Activated T-cell treated with anti-CD3 and anti-CD28 coated beads for 4 hours (primary cell): ENCODE measurements at regions not wholly inside any gene's neighbourhood (a gene's known extent, or its start where the extent isn't known, plus 50 kb on each side); places are given as distances from the start of the nearest gene placed in this dataset.
"Not testable (repeated sequence)": the region's sequence is repeated elsewhere in the genome, so short reads cannot be mapped to it uniquely, and the experiment has no call there.

ENCODE experiments used
- DNase-seq: peaks from one replicate; pipeline ENCODE4 v3.0.0-alpha.2; 2020

DNA sequence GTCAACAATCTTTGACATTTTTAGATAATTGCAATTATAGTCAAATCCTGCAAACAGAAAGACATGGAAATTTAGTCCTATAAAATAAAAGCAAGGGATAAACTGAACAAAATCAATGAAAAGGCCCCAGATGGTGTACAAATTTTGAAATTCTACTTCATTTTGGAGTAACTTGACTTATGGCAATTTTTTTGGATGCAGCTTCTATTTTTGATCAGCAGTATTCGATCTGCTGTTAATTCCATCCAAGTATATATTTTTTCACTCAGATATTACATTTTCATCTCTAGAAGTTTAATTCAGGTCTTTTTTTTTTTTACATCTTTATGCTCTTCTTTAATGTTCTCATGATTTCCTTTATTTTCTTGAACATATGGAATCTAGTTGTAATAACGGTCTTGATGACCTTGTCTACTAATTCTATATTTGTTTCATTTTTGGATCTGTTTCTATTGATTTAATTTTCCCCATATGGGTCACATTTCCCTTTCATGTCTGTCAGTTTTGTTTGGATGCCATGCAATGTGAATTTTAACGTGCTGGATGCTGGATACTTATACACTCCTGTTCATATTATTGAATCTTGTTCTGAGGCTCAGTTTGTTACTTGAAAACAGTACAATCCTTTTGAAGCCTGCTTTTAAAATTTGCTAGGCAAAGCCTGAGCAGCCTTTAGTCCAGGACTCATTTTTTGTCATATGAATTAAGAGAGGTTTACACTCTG lies 164.3 kb upstream of the FAM3C start:
- no peak for DNase-seq

- DNase-seq: no peak
These were observed 162.2 kb upstream of the FAM3C start for GRCh38 chr7:121558288-121558687.

- DNase-seq: no peak
These were observed 161.2 kb upstream of the FAM3C start for GRCh38 chr7:121557034-121557892.

DNA sequence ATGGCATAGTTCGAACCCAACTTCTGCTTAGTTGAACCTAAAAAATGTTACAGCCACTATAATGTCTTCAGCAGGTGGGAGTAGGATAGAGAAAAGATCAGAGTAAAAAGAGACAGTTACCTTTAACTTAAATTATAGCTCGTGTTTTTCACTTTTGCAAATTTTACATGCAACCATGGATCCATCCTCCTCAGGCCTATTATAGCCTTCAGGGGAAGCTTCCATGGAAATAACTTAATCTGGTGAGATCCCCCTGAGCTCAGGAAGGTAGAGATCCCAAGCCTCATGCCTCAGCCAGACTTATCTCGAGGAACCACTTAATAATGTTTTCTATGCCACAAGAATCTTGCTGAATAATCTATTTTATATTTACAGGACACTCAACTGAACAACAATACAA lies 159.4 kb upstream of the FAM3C start:
- no peak for DNase-seq

GRCh38 chr7:121547544-121548092 lies 151.5 kb upstream of the FAM3C start:
- DNase-seq: no peak

GRCh38 chr7:121546632-121547543 lies 150.8 kb upstream of the FAM3C start:
- DNase-seq: no peak

- no peak for DNase-seq
These were observed 149.3 kb upstream of the FAM3C start for GRCh38 chr7:121545418-121545817.

- DNase-seq: no peak
These were observed 148.6 kb upstream of the FAM3C start for GRCh38 chr7:121544726-121545125.

DNA sequence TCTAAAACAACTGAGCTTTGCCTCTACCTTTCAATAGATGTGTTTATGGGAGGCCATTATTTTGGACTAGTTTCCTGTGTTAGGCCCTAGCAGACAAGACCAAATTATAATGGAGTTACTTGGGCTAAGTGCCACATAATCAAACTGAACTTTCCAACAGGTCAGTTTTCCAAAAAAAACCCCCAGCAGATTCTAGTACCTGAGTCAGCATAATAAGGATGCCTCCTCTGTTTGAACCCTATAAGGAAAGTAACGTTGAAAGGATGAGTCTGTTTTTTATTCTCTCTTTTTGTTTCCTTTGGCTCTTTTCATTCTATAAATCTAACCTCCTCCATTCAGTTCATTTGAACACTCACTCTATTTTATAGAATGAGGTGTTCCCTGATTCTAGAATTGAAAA lies 148.1 kb upstream of the FAM3C start:
- no peak for DNase-seq

GRCh38 chr7:121541457-121541856 lies 145.3 kb upstream of the FAM3C start:
- no peak for DNase-seq

- DNase-seq: no peak
These were observed 144.0 kb upstream of the FAM3C start for GRCh38 chr7:121540138-121540537.

DNA sequence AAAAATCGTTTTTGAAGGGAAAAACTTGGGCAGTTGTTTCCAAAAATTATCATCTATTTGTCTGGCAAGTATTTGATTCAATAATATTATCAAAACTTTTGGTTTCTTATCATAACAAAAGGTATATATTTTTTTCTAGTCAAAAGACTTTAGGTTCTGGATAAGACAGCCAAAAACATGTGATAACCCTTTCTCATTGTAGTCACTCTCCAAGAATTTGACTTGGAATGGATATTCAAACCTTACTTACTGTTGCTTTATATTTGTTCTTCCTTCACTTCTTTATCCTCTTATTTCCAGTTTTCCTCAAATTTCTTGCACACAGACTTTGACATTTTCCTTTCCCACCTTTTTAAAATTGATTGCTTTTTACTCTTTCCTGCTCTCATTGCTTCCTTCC lies 140.9 kb upstream of the FAM3C start:
- no peak for DNase-seq

GRCh38 chr7:121531175-121532070 lies 135.3 kb upstream of the FAM3C start:
- DNase-seq: no peak

DNA sequence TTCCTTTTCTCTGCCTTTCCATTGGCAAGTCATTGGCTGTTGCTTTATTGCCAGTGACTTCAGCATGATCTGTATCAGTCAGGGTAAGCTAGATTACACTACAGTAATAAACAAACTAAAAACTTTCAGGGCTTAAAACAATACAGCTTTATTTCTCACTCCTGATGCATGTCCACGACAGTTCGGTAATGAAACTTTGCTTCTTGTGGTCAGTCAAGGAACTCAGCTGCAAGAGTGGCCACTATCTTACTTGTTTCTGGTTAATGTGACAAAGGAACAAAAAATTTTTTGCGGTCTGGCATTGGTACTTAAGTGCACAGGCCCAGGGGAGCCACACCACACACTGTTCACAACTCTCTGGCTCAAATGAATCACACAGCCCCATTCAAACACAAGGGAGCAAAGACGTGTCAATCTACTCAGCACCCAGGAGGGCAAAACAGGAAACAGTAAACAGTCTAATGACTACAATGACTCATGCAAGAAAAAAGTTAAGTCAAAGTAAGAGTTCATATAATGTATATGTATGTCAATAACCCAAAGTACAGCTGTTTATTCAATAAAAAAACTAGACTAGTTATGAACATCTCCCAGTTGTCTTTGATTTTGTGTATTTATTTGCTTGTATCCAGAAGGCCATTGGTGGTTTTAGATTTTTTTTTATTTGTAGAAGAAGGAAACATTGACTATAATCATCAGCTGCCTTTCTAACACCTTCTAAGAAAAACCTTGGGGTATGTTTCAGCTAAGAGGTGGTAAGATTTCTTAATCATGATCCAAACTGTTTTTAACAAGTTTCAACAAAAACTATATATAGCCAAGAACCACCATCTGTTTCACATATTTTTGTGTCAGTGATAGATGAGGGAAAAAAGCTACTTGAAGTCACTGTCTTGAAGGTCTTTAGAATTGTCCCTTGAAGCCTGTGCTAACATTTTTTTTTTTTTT lies 134.4 kb upstream of the FAM3C start:
- DNase-seq: peak; percentile 5

DNA sequence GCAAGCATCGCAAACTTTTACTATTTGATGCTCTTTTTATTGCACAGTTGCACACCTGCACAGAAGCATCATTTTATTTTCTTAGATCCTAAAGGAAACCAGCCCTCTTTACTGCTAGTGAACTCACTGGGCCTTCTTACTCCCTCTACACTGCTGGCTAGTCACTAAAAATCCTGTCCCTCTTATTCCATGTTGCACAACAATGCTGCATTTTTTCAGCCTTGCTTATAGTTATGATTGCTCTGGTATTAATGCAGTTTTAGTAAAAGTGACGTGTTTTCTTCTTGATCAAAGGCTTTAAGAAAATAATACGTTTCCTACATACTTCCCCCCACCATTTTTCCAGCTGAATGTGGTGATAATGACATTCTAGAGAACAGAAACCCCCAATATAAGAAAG lies 132.9 kb upstream of the FAM3C start:
- DNase-seq: no peak

DNA sequence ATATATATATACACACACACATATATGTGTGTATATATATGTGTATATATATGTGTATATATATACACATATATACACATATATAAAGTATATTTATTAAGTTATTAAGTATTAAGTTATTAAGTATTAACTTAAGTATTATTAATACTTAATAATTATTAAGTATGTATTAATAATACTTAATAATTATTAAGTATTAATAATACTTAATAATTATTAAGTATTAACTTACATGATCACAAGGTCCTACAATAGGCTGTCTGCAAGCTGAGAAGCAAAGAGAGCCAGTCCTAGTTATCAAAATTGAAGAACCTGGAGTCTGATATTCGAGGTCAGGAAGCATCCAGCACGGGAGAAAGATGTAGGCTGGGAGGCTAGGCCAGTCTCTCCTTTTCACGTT lies 130.1 kb upstream of the FAM3C start:
- DNase-seq: not testable (repeated sequence)

- no peak for DNase-seq
These were observed 129.2 kb upstream of the FAM3C start for GRCh38 chr7:121525155-121525819.

GRCh38 chr7:121521711-121522400 lies 125.7 kb upstream of the FAM3C start:
- no peak for DNase-seq

- DNase-seq: no peak
These were observed 124.8 kb upstream of the FAM3C start for GRCh38 chr7:121520911-121521310.
